ENCODE measurements at regions not wholly inside any gene's neighbourhood (a gene's known extent, or its start where the extent isn't known, plus 50 kb on each side); places are given as distances from the start of the nearest gene placed in this dataset.

- Histone ChIP-seq H3K4me3 (ENCODE audit: low read depth in 1 of 2, low read length in 2 of 2) (no peak overlapping the region), H3K36me3 (ENCODE audit: control insufficient read depth in 1 of 2, insufficient read depth in 2 of 2, low read length in 2 of 2) (no peaks in the 10 kb centered on the region), H3K27ac (ENCODE audit: low read depth, low read length) (no peak overlapping the region), H3K4me1 (ENCODE audit: control insufficient read depth in 1 of 2, insufficient read depth in 2 of 2, low read length in 2 of 2) (no peaks in the 10 kb centered on the region), H3K9me3 (ENCODE audit: control insufficient read depth in 1 of 2, low read length in 2 of 2) (no peaks in the 10 kb centered on the region), H3K9ac (ENCODE audit: low read depth in 1 of 2, low read length in 2 of 2) (no peak overlapping the region), H3K27me3 (ENCODE audit: control insufficient read depth in 1 of 2, insufficient read depth in 2 of 2, low read length in 2 of 2) (no peaks in the 10 kb centered on the region)
These were observed 159.5 kb upstream of the CHD1 start for GRCh38 chr5:99088309-99088708.

DNA sequence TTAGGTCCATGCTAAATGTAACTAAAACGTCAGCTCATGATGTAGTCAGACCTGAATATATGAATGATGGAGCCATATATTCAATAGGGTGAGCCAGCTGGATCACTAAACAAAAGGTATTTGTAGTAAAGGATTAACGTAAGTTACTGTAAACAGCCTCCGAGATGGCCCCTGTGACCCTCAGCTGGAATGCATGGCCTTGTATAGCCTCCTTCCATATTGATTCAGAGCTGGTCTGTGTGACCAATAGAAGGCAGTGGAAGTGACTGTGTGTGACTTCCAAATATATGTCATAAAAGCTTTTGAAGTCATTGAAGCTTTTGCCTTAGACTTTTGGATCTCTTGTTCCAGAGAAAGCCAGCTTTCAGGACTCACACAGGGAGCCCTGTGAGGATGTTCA is 154.4 kb upstream of the CHD1 start:
- Histone ChIP-seq H3K36me3 (ENCODE audit: control insufficient read depth in 1 of 2, insufficient read depth in 2 of 2, low read length in 2 of 2) (no peaks in the 10 kb centered on the region), H3K27ac (ENCODE audit: low read depth, low read length) (no peak overlapping the region)

GRCh38 chr5:99081711-99082110 is 152.9 kb upstream of the CHD1 start:
- peaks cover 0 to 5% of the 10 kb centered on the region in 2 donors for H3K27me3 ChIP-seq (ENCODE audit: control insufficient read depth in 1 of 2, insufficient read depth in 2 of 2, low read length in 2 of 2)
- H3K9me3 ChIP-seq (ENCODE audit: control insufficient read depth in 1 of 2, low read length in 2 of 2), result no peaks in the 10 kb centered on the region
- H3K9ac ChIP-seq (ENCODE audit: low read depth in 1 of 2, low read length in 2 of 2), result no peak overlapping the region
- H3K36me3 ChIP-seq (ENCODE audit: control insufficient read depth in 1 of 2, insufficient read depth in 2 of 2, low read length in 2 of 2), result no peaks in the 10 kb centered on the region
- H3K27ac ChIP-seq (ENCODE audit: low read depth, low read length), result no peak overlapping the region
- H3K4me1 ChIP-seq (ENCODE audit: control insufficient read depth in 1 of 2, insufficient read depth in 2 of 2, low read length in 2 of 2), result no peaks in the 10 kb centered on the region
- no peak overlapping the region for H3K4me3 ChIP-seq (ENCODE audit: low read depth in 1 of 2, low read length in 2 of 2)

More for the DNA sequence above, 154.4 kb upstream of the CHD1 start:
- Histone ChIP-seq H3K27me3 (ENCODE audit: control insufficient read depth in 1 of 2, insufficient read depth in 2 of 2, low read length in 2 of 2) (peaks cover 0 to 5% of the 10 kb centered on the region in 2 donors), H3K4me1 (ENCODE audit: control insufficient read depth in 1 of 2, insufficient read depth in 2 of 2, low read length in 2 of 2) (no peaks in the 10 kb centered on the region), H3K9me3 (ENCODE audit: control insufficient read depth in 1 of 2, low read length in 2 of 2) (no peaks in the 10 kb centered on the region), H3K9ac (ENCODE audit: low read depth in 1 of 2, low read length in 2 of 2) (no peak overlapping the region), H3K4me3 (ENCODE audit: low read depth in 1 of 2, low read length in 2 of 2) (no peak overlapping the region)

- no peak overlapping the region for H3K4me3 ChIP-seq (ENCODE audit: low read depth in 1 of 2, low read length in 2 of 2)
- H3K4me1 ChIP-seq (ENCODE audit: control insufficient read depth in 1 of 2, insufficient read depth in 2 of 2, low read length in 2 of 2), result no peaks in the 10 kb centered on the region
- H3K27ac ChIP-seq (ENCODE audit: low read depth, low read length), result no peak overlapping the region
- H3K27me3 ChIP-seq (ENCODE audit: control insufficient read depth in 1 of 2, insufficient read depth in 2 of 2, low read length in 2 of 2), result no peaks in the 10 kb centered on the region
- H3K9ac ChIP-seq (ENCODE audit: low read depth in 1 of 2, low read length in 2 of 2), result no peak overlapping the region
- peaks cover 0 to 2% of the 10 kb centered on the region in 2 donors for H3K9me3 ChIP-seq (ENCODE audit: control insufficient read depth in 1 of 2, low read length in 2 of 2)
- H3K36me3 ChIP-seq (ENCODE audit: control insufficient read depth in 1 of 2, insufficient read depth in 2 of 2, low read length in 2 of 2), result no peaks in the 10 kb centered on the region
These were observed 148.2 kb upstream of the CHD1 start for GRCh38 chr5:99076723-99077640.

- H3K36me3 ChIP-seq (ENCODE audit: control insufficient read depth in 1 of 2, insufficient read depth in 2 of 2, low read length in 2 of 2), result no peaks in the 10 kb centered on the region
These were observed 144.0 kb upstream of the CHD1 start for GRCh38 chr5:99072846-99073245.

GRCh38 chr5:99070822-99071221 is 142.0 kb upstream of the CHD1 start:
- H3K4me1 ChIP-seq (ENCODE audit: control insufficient read depth in 1 of 2, insufficient read depth in 2 of 2, low read length in 2 of 2), result no peaks in the 10 kb centered on the region
- no peak overlapping the region for H3K9ac ChIP-seq (ENCODE audit: low read depth in 1 of 2, low read length in 2 of 2)
- peaks cover 0 to 2% of the 10 kb centered on the region in 2 donors for H3K9me3 ChIP-seq (ENCODE audit: control insufficient read depth in 1 of 2, low read length in 2 of 2)
- H3K4me3 ChIP-seq (ENCODE audit: low read depth in 1 of 2, low read length in 2 of 2), result no peak overlapping the region
- H3K27ac ChIP-seq (ENCODE audit: low read depth, low read length), result no peak overlapping the region
- no peaks in the 10 kb centered on the region for H3K36me3 ChIP-seq (ENCODE audit: control insufficient read depth in 1 of 2, insufficient read depth in 2 of 2, low read length in 2 of 2)
- no peaks in the 10 kb centered on the region for H3K27me3 ChIP-seq (ENCODE audit: control insufficient read depth in 1 of 2, insufficient read depth in 2 of 2, low read length in 2 of 2)

More at GRCh38 chr5:99072846-99073245, 144.0 kb upstream of the CHD1 start:
- H3K27ac ChIP-seq (ENCODE audit: low read depth, low read length), result no peak overlapping the region
- no peaks in the 10 kb centered on the region for H3K4me1 ChIP-seq (ENCODE audit: control insufficient read depth in 1 of 2, insufficient read depth in 2 of 2, low read length in 2 of 2)
- no peak overlapping the region for H3K4me3 ChIP-seq (ENCODE audit: low read depth in 1 of 2, low read length in 2 of 2)
- peaks cover 0 to 2% of the 10 kb centered on the region in 2 donors for H3K9me3 ChIP-seq (ENCODE audit: control insufficient read depth in 1 of 2, low read length in 2 of 2)
- no peak overlapping the region for H3K9ac ChIP-seq (ENCODE audit: low read depth in 1 of 2, low read length in 2 of 2)
- H3K27me3 ChIP-seq (ENCODE audit: control insufficient read depth in 1 of 2, insufficient read depth in 2 of 2, low read length in 2 of 2), result no peaks in the 10 kb centered on the region

DNA sequence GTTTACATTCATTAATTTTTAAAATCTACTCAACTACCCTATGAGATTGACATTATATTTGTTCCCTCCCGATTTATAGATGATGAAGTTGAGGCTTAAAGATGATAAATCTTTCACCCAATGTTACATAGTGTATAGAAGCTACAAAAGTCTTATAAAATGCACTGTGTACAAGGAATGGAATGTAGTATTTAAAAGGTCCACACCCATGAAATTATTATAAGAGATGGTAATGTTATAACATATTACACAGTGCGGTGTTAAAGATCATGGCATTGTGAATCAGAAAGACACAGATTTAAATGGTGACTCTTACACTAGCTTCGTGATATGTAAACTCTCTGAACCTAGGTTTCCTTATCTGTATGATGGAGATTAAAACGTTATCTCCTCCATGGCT is 141.6 kb upstream of the CHD1 start:
- Histone ChIP-seq H3K4me3 (ENCODE audit: low read depth in 1 of 2, low read length in 2 of 2) (no peak overlapping the region), H3K36me3 (ENCODE audit: control insufficient read depth in 1 of 2, insufficient read depth in 2 of 2, low read length in 2 of 2) (no peaks in the 10 kb centered on the region)

DNA sequence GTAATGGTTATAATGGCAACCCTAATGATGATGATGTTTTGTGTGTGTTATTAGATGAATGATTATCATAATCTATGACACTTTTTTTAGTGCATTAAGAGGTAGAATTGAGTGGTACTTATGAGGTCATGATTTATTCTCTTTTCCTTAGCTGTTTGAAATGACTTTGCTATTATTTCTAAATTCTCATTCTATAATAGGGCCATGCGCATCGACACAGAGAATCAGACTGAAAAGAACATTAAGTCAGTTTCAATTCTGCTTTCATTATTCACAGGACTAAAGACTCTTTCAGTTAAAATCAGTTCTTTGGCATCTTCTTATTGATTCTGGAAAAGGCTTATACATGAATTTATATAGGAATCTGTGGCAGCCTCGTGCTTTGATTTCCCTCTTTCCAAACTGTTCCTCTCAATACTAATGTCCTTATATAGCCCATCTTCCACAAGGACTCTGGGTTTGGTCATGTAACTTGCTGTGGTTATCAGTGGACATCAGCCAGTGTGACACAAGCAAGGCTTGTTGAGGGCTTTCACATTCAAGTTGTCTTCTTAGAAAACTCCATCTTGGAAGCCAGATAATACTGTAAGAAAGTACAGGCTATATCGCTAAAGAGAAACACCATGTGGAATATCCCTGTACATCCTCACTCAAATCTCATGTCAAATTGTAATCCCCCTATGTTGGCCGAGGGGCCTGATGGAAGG is 140.3 kb upstream of the CHD1 start:
- peaks cover 0 to 2% of the 10 kb centered on the region in 2 donors for H3K9me3 ChIP-seq (ENCODE audit: control insufficient read depth in 1 of 2, low read length in 2 of 2)
- H3K4me1 ChIP-seq (ENCODE audit: control insufficient read depth in 1 of 2, insufficient read depth in 2 of 2, low read length in 2 of 2), result no peaks in the 10 kb centered on the region
- H3K4me3 ChIP-seq (ENCODE audit: low read depth in 1 of 2, low read length in 2 of 2), result no peak overlapping the region
- no peaks in the 10 kb centered on the region for H3K36me3 ChIP-seq (ENCODE audit: control insufficient read depth in 1 of 2, insufficient read depth in 2 of 2, low read length in 2 of 2)
- H3K9ac ChIP-seq (ENCODE audit: low read depth in 1 of 2, low read length in 2 of 2), result no peak overlapping the region
- H3K27me3 ChIP-seq (ENCODE audit: control insufficient read depth in 1 of 2, insufficient read depth in 2 of 2, low read length in 2 of 2), result no peaks in the 10 kb centered on the region
- H3K27ac ChIP-seq (ENCODE audit: low read depth, low read length), result no peak overlapping the region

More for the DNA sequence above, 141.6 kb upstream of the CHD1 start:
- H3K27ac ChIP-seq (ENCODE audit: low read depth, low read length), result no peak overlapping the region
- no peaks in the 10 kb centered on the region for H3K27me3 ChIP-seq (ENCODE audit: control insufficient read depth in 1 of 2, insufficient read depth in 2 of 2, low read length in 2 of 2)
- H3K4me1 ChIP-seq (ENCODE audit: control insufficient read depth in 1 of 2, insufficient read depth in 2 of 2, low read length in 2 of 2), result no peaks in the 10 kb centered on the region
- no peak overlapping the region for H3K9ac ChIP-seq (ENCODE audit: low read depth in 1 of 2, low read length in 2 of 2)
- H3K9me3 ChIP-seq (ENCODE audit: control insufficient read depth in 1 of 2, low read length in 2 of 2), result peaks cover 0 to 2% of the 10 kb centered on the region in 2 donors

- Histone ChIP-seq H3K27me3 (ENCODE audit: control insufficient read depth in 1 of 2, insufficient read depth in 2 of 2, low read length in 2 of 2) (no peaks in the 10 kb centered on the region), H3K9ac (ENCODE audit: low read depth in 1 of 2, low read length in 2 of 2) (no peak overlapping the region), H3K9me3 (ENCODE audit: control insufficient read depth in 1 of 2, low read length in 2 of 2) (no peaks in the 10 kb centered on the region), H3K27ac (ENCODE audit: low read depth, low read length) (no peak overlapping the region), H3K4me1 (ENCODE audit: control insufficient read depth in 1 of 2, insufficient read depth in 2 of 2, low read length in 2 of 2) (peaks cover 0 to 11% of the 10 kb centered on the region in 2 donors), H3K4me3 (ENCODE audit: low read depth in 1 of 2, low read length in 2 of 2) (no peak overlapping the region), H3K36me3 (ENCODE audit: control insufficient read depth in 1 of 2, insufficient read depth in 2 of 2, low read length in 2 of 2) (no peaks in the 10 kb centered on the region)
These were observed 134.9 kb upstream of the CHD1 start for GRCh38 chr5:99063737-99064136.

DNA sequence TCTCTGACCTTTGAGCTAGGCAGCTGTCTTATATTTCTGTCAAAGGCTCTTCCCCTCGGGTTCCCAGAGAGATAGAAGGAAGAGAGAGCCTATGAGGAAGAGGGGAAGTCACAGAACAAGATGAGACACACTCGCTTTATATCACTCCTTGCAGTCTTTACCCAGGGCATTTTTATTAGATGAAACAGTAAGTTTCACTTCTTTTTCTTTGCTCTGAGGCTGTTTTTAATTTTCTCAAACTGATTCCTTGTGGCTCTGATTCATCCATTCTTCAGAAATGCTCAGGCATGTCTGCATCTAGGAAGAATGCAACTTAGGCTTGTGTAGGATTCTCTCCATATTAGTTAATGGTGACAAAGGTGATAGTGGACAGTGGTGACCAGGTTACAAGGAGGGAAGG is 132.9 kb upstream of the CHD1 start:
- Histone ChIP-seq H3K4me3 (ENCODE audit: low read depth in 1 of 2, low read length in 2 of 2) (no peak overlapping the region), H3K9me3 (ENCODE audit: control insufficient read depth in 1 of 2, low read length in 2 of 2) (no peaks in the 10 kb centered on the region), H3K27me3 (ENCODE audit: control insufficient read depth in 1 of 2, insufficient read depth in 2 of 2, low read length in 2 of 2) (no peaks in the 10 kb centered on the region), H3K9ac (ENCODE audit: low read depth in 1 of 2, low read length in 2 of 2) (no peak overlapping the region), H3K36me3 (ENCODE audit: control insufficient read depth in 1 of 2, insufficient read depth in 2 of 2, low read length in 2 of 2) (no peaks in the 10 kb centered on the region), H3K27ac (ENCODE audit: low read depth, low read length) (no peak overlapping the region), H3K4me1 (ENCODE audit: control insufficient read depth in 1 of 2, insufficient read depth in 2 of 2, low read length in 2 of 2) (peaks cover 0 to 11% of the 10 kb centered on the region in 2 donors)
